H1 (cell line): ENCODE measurements at regions not wholly inside any gene's neighbourhood (a gene's known extent, or its start where the extent isn't known, plus 50 kb on each side); places are given as distances from the start of the nearest gene placed in this dataset.

Experiments
- CTCF ChIA-PET: fragments of 300-600 bp; sonication (Branson Sonifier 250); formaldehyde crosslinking; loops from one replicate; lab custom pipeline; 2021; ENCODE audit not compliant: partially characterized antibody; lab: Charles Lee
- POLR2A ChIA-PET: fragments of 300-600 bp; sonication (Branson Sonifier 250); formaldehyde crosslinking; loops from one replicate; lab custom pipeline; 2021; ENCODE audit warnings: inconsistent platforms; ENCODE audit not compliant: partially characterized antibody; lab: Charles Lee
- DNase-seq, 2 experiments: peaks; one replicate each; pipeline versions ENCODE4 v3.0.0 to v3.0.0-alpha.2; 2010 to 2022; ENCODE audit warnings: low spot score in 2 of 2, low read depth in 1 of 2, mixed read lengths in 1 of 2
- FAIRE-seq: peaks from 2 replicates; lab custom pipeline; 2011; peaks lifted over from hg19 to GRCh38; lab: Jason Lieb, UNC
- H2AFZ ChIP-seq: 2 replicates; pipeline ENCODE4 v1.8.1; 2012; ENCODE audit warnings: low read length, inconsistent platforms
- H2AK5ac ChIP-seq: 2 replicates; pipeline ENCODE4 v1.6.1; 2013; ENCODE audit warnings: low read depth, low read length
- H2BK120ac ChIP-seq: replicated peaks from 2 replicates; pipeline ENCODE3; 2013; ENCODE audit warnings: low read depth, low read length, inconsistent platforms
- H2BK12ac ChIP-seq: 2 replicates; pipeline ENCODE4 v1.6.1; 2013; ENCODE audit warnings: low read depth, low read length
- H2BK15ac ChIP-seq: 2 replicates; pipeline ENCODE4 v1.6.1; 2013; ENCODE audit warnings: low read length
- H2BK20ac ChIP-seq: 2 replicates; pipeline ENCODE4 v1.6.1; 2013; ENCODE audit warnings: low read length
- H2BK5ac ChIP-seq: 2 replicates; pipeline ENCODE4 v1.6.1; 2013; ENCODE audit warnings: low read depth, low read length
- H3K14ac ChIP-seq: 2 replicates; pipeline ENCODE4 v1.6.1; 2013; ENCODE audit warnings: inconsistent platforms; ENCODE audit not compliant: insufficient read length
- H3K18ac ChIP-seq: 2 replicates; pipeline ENCODE4 v1.6.1; 2013; ENCODE audit warnings: low read length; ENCODE audit errors: extremely low read depth
- H3K23ac ChIP-seq: 2 replicates; pipeline ENCODE4 v1.6.1; 2013; ENCODE audit warnings: inconsistent platforms; ENCODE audit not compliant: insufficient read length
- H3K23me2 ChIP-seq: 2 replicates; pipeline ENCODE4 v1.6.1; 2013; ENCODE audit warnings: low read depth, low read length
- H3K27ac ChIP-seq: 2 replicates; pipeline ENCODE4 v1.6.1; 2011; ENCODE audit warnings: low read depth, low read length, inconsistent platforms
- H3K27me3 ChIP-seq, 4 experiments: replicated peaks in 1 of 4; 1 replicate in 1 of 4; 2 replicates in 3 of 4; pipeline versions ENCODE4 v1.6.1 to v1.8.1; 2011 to 2013; ENCODE audit warnings: low read length in 3 of 4, mild to moderate bottlenecking in 3 of 4, inconsistent platforms in 2 of 4, mixed read lengths in 2 of 4, moderate library complexity in 1 of 4; ENCODE audit not compliant: control insufficient read depth in 3 of 4, insufficient read depth in 3 of 4; ENCODE audit errors: extremely low read depth in 1 of 4
- H3K36me3 ChIP-seq, 4 experiments: 2 replicates each; pipeline versions ENCODE4 v1.6.1 to v1.8.1; 2011 to 2013; ENCODE audit warnings: mild to moderate bottlenecking in 4 of 4, low read length in 3 of 4, moderate library complexity in 2 of 4, control low read depth in 1 of 4, inconsistent platforms in 1 of 4; ENCODE audit not compliant: insufficient read depth in 4 of 4, control insufficient read depth in 2 of 4
- H3K4ac ChIP-seq: replicated peaks from 2 replicates; pipeline ENCODE3; 2013; ENCODE audit warnings: low read length, low read depth, mixed read lengths, inconsistent platforms; ENCODE audit not compliant: insufficient read length
- H3K4me1 ChIP-seq, 4 experiments: replicated peaks in 1 of 4; 1 replicate in 1 of 4; 2 replicates in 3 of 4; pipeline versions ENCODE4 v1.6.1 to v1.8.1; 2011 to 2013; ENCODE audit warnings: low read length in 3 of 4, inconsistent platforms in 2 of 4, mixed read lengths in 1 of 4; ENCODE audit not compliant: insufficient read depth in 4 of 4, control insufficient read depth in 3 of 4
- H3K4me2 ChIP-seq, 2 experiments: 2 replicates each; pipeline versions ENCODE4 v1.6.1 to v1.8.1; 2011 to 2013; ENCODE audit warnings: low read depth in 2 of 2, low read length in 2 of 2, control low read depth in 1 of 2, inconsistent platforms in 1 of 2, mild to moderate bottlenecking in 1 of 2; ENCODE audit not compliant: insufficient read depth in 1 of 2
- H3K4me3 ChIP-seq, 4 experiments: fragments of 200-600, 300-600 bp in 1 of 4; sonication (generic), shearing (Covaris generic), sonication (Bioruptor Twin) in 1 of 4; 2 replicates each; pipeline versions ENCODE4 v1.5.1 to v1.8.1; 2011 to 2016; ENCODE audit warnings: low read length in 4 of 4, low read depth in 3 of 4, control low read depth in 2 of 4, inconsistent platforms in 2 of 4, mild to moderate bottlenecking in 2 of 4, mixed read lengths in 1 of 4, moderate library complexity in 1 of 4; ENCODE audit not compliant: insufficient read depth in 2 of 4; ENCODE audit errors: extremely low read depth in 1 of 4
- H3K56ac ChIP-seq: replicated peaks from 2 replicates; pipeline ENCODE3; 2013; ENCODE audit warnings: low read depth, mild to moderate bottlenecking, mixed read lengths, low read length, inconsistent platforms; ENCODE audit not compliant: insufficient read length
- H3K79me1 ChIP-seq: 2 replicates; pipeline ENCODE4 v1.6.1; 2013; ENCODE audit warnings: low read depth, low read length, control low read depth
- H3K79me2 ChIP-seq, 2 experiments: 2 replicates each; pipeline versions ENCODE4 v1.6.1 to v1.8.1; 2012 to 2013; ENCODE audit warnings: low read length in 2 of 2, mild to moderate bottlenecking in 2 of 2, inconsistent platforms in 1 of 2; ENCODE audit not compliant: insufficient read depth in 2 of 2, control insufficient read depth in 1 of 2
- H3K9ac ChIP-seq, 4 experiments: replicated peaks in 1 of 4; 1 replicate in 1 of 4; 2 replicates in 3 of 4; pipeline versions ENCODE4 v1.6.1 to v1.8.1; 2011 to 2013; ENCODE audit warnings: low read depth in 3 of 4, low read length in 3 of 4, control low read depth in 2 of 4, mild to moderate bottlenecking in 2 of 4, moderate library complexity in 2 of 4, inconsistent platforms in 1 of 4; ENCODE audit errors: extremely low read depth in 1 of 4
- H3K9me3 ChIP-seq, 2 experiments: 2 replicates each; pipeline versions ENCODE4 v1.6.1 to v1.8.1; 2012 to 2013; ENCODE audit warnings: mild to moderate bottlenecking in 2 of 2, moderate library complexity in 2 of 2, control low read depth in 1 of 2, inconsistent platforms in 1 of 2, low read depth in 1 of 2, low read length in 1 of 2, mixed read lengths in 1 of 2; ENCODE audit not compliant: insufficient read depth in 2 of 2
- H4K20me1 ChIP-seq, 2 experiments: replicated peaks in 1 of 2; 2 replicates each; pipeline versions ENCODE3 to v1.8.1; 2011 to 2013; ENCODE audit warnings: inconsistent platforms in 2 of 2, low read length in 2 of 2, mild to moderate bottlenecking in 1 of 2; ENCODE audit not compliant: insufficient read depth in 2 of 2, control insufficient read depth in 1 of 2
- H4K5ac ChIP-seq: 2 replicates; pipeline ENCODE4 v1.6.1; 2013; ENCODE audit warnings: low read length, low read depth, mixed read lengths, inconsistent platforms; ENCODE audit not compliant: insufficient read length
- H4K8ac ChIP-seq: 2 replicates; pipeline ENCODE4 v1.8.0; 2013; ENCODE audit warnings: mild to moderate bottlenecking, moderate library complexity, low read length, inconsistent platforms; ENCODE audit not compliant: insufficient read depth; ENCODE audit errors: extremely low read depth
- H4K91ac ChIP-seq: replicated peaks from 2 replicates; pipeline ENCODE3; 2013; ENCODE audit warnings: low read length, mixed read lengths, inconsistent platforms; ENCODE audit not compliant: insufficient read length
- BACH1 ChIP-seq: IDR thresholded peaks from 2 replicates; pipeline ENCODE4 v1.6.1; 2012; ENCODE audit warnings: low read length, improper control_type of control experiment
- BCL11A ChIP-seq, 2 experiments: IDR thresholded peaks; one replicate each; pipeline ENCODE4 v1.6.1; 2011; ENCODE audit warnings: low read depth in 2 of 2, low read length in 2 of 2, mild to moderate bottlenecking in 2 of 2
- CEBPB ChIP-seq: IDR thresholded peaks from 2 replicates; pipeline ENCODE4 v1.6.1; 2012; ENCODE audit warnings: low read depth, low read length
- CHD2 ChIP-seq: IDR thresholded peaks from 2 replicates; pipeline ENCODE4 v1.6.1; 2012; ENCODE audit warnings: low read length, improper control_type of control experiment
- FOSL1 ChIP-seq: IDR thresholded peaks from 2 replicates; pipeline ENCODE4 v1.6.1; 2011; ENCODE audit warnings: mild to moderate bottlenecking, low read depth, low read length, moderate library complexity; ENCODE audit not compliant: insufficient read depth
- POLR2AphosphoS5 ChIP-seq: IDR thresholded peaks from 2 replicates; pipeline ENCODE4 v1.6.1; 2011; ENCODE audit warnings: low read depth, low read length
- RFX5 ChIP-seq: IDR thresholded peaks from 2 replicates; pipeline ENCODE4 v1.6.1; 2011; ENCODE audit warnings: low read depth, low read length, improper control_type of control experiment, borderline replicate concordance
- SIRT6 ChIP-seq: IDR thresholded peaks from one replicate; pipeline ENCODE4 v1.7.1; 2012; ENCODE audit warnings: low read length, inconsistent platforms
- SP1 ChIP-seq: IDR thresholded peaks from 2 replicates; pipeline ENCODE4 v1.6.1; 2011; ENCODE audit warnings: low read depth, low read length
- TAF7 ChIP-seq: optimal IDR thresholded peaks from 2 replicates; pipeline ENCODE3; 2011; ENCODE audit warnings: low read depth, mild to moderate bottlenecking, inconsistent platforms, low read length, moderate library complexity, borderline replicate concordance
- WGBS, 2 experiments: shearing (Covaris generic) in 1 of 2; methylation state at CpG; one replicate each; pipeline versions ENCODE4 v1.1.6 to v1.1.7; 2013 to 2015; ENCODE audit warnings: low lambda C conversion rate in 2 of 2, mixed read lengths in 2 of 2, inconsistent platforms in 1 of 2, low coverage in 1 of 2, missing lambda C conversion rate in 1 of 2; ENCODE audit not compliant: insufficient replicate concordance in 2 of 2, insufficient coverage in 1 of 2, insufficient read length in 1 of 2; ENCODE audit errors: extremely low coverage in 1 of 2, missing lambda C conversion rate in 1 of 2; 5-methylcytosine and 5-hydroxymethylcytosine counted together

DNA sequence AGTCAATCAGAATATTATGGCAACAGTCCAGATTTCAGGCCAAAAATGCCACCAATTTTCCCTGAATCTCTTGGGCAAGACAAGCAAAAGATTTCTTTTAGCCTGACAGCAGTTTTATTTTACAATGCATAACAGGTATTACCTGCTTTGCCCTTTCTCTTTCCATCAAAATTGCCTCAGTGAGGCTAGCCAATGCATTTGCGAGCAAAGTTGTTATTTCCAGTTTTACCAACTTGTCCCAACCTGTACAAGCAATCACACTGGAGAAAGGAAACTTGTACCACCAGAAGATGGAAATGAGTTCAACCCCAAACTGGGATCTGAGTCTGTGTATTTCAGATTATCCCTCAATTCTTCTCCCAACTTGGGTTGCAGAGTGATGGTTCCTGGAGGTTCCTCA, 279.9 kb upstream of the CDYL start:
- no peaks in the 10 kb centered on the region for H3K27me3 ChIP-seq
- H2AFZ ChIP-seq: no peak overlapping the region
- no peaks in the 10 kb centered on the region for H3K79me2 ChIP-seq
- DNase-seq (no peak), FAIRE-seq (no peak)
- H3K18ac ChIP-seq: no peak overlapping the region
- H2BK12ac ChIP-seq: no peak overlapping the region
- no peaks in the 10 kb centered on the region for H3K36me3 ChIP-seq
- no peak overlapping the region for H3K23ac ChIP-seq
- H3K4me3 ChIP-seq: no peak overlapping the region
- H3K14ac ChIP-seq: no peak overlapping the region
- H3K79me1 ChIP-seq: no peaks in the 10 kb centered on the region
- no peak overlapping the region for H3K9ac ChIP-seq
- no peaks in the 10 kb centered on the region for H3K23me2 ChIP-seq
- no peak overlapping the region for H2BK120ac ChIP-seq
- H2BK20ac ChIP-seq: no peak overlapping the region
- no peaks in the 10 kb centered on the region for H4K20me1 ChIP-seq
- H3K4me2 ChIP-seq: no peak overlapping the region
- no peak overlapping the region for H2BK15ac ChIP-seq
- H3K27ac ChIP-seq: no peak overlapping the region
- no peak overlapping the region for H2AK5ac ChIP-seq
- H3K4me1 ChIP-seq: no peaks in the 10 kb centered on the region
- H3K56ac ChIP-seq: no peak overlapping the region
- WGBS, 2 experiments: 100% methylated on average over 1 of the region's 1 CpG; no CpG with 5 or more reads in 1 of the 2 experiments
- H4K91ac ChIP-seq: no peak overlapping the region
- H4K5ac ChIP-seq: no peak overlapping the region
- no peak overlapping the region for H3K4ac ChIP-seq
- H3K9me3 ChIP-seq: no peaks in the 10 kb centered on the region
- no peak for TF ChIP-seq SP1
- TF ChIP-seq SIRT6: no peak
- no peak for TF ChIP-seq CEBPB
- no peak for TF ChIP-seq BACH1
- TF ChIP-seq FOSL1: no peak
- TF ChIP-seq RFX5: no peak
- no peak for TF ChIP-seq BCL11A (IDR thresholded peaks at IDR 0.05; ENCODE audit: low read depth in 2 of 2, low read length in 2 of 2)
- TF ChIP-seq CHD2: no peak
- TF ChIP-seq TAF7: no peak
- no peak for TF ChIP-seq POLR2AphosphoS5
- ChIA-PET POLR2A (no interaction called here), CTCF (no interaction called here)
- H4K8ac ChIP-seq: no peak overlapping the region
- H2BK5ac ChIP-seq: no peak overlapping the region
